H9 (cell line): ENCODE measurements at regions not wholly inside any gene's neighbourhood (a gene's known extent, or its start where the extent isn't known, plus 50 kb on each side); places are given as distances from the start of the nearest gene placed in this dataset.

ENCODE experiments used
- DNase-seq: peaks from one replicate; pipeline ENCODE4 v3.0.0-alpha.2; 2017
- H2AFZ ChIP-seq: one replicate; pipeline ENCODE4 v1.6.1; 2013; ENCODE audit warnings: mild to moderate bottlenecking, low read length, control low read depth, moderate library complexity
- H2AK5ac ChIP-seq: 2 replicates; pipeline ENCODE4 v1.6.1; 2013; ENCODE audit warnings: low read length, control low read depth, mixed read lengths; ENCODE audit not compliant: insufficient read length
- H2BK120ac ChIP-seq: one replicate; pipeline ENCODE4 v1.6.1; 2013; ENCODE audit warnings: low read depth, mild to moderate bottlenecking, low read length, control low read depth, inconsistent platforms; ENCODE audit not compliant: poor library complexity, severe bottlenecking
- H2BK12ac ChIP-seq: 2 replicates; pipeline ENCODE4 v1.6.1; 2013; ENCODE audit warnings: low read length, control low read depth, mixed read lengths, low read depth; ENCODE audit not compliant: insufficient read length
- H2BK15ac ChIP-seq: 2 replicates; pipeline ENCODE4 v1.6.1; 2013; ENCODE audit warnings: low read depth, low read length, control low read depth
- H2BK20ac ChIP-seq: one replicate; pipeline ENCODE4 v1.6.1; 2013; ENCODE audit warnings: low read depth, mild to moderate bottlenecking, low read length, control low read depth, inconsistent platforms; ENCODE audit not compliant: poor library complexity, severe bottlenecking
- H2BK5ac ChIP-seq: 2 replicates; pipeline ENCODE4 v1.6.1; 2013; ENCODE audit warnings: low read length, control low read depth, mixed read lengths; ENCODE audit not compliant: insufficient read length
- H3K14ac ChIP-seq: 2 replicates; pipeline ENCODE4 v1.6.1; 2013; ENCODE audit warnings: low read length, control low read depth; ENCODE audit not compliant: insufficient read depth
- H3K18ac ChIP-seq: 2 replicates; pipeline ENCODE4 v1.6.1; 2013; ENCODE audit warnings: low read depth, mild to moderate bottlenecking, mixed read lengths, low read length, control low read depth; ENCODE audit not compliant: insufficient read length
- H3K23ac ChIP-seq: 2 replicates; pipeline ENCODE4 v1.6.1; 2013; ENCODE audit warnings: low read length, control low read depth, mixed read lengths, low read depth; ENCODE audit not compliant: insufficient read length
- H3K23me2 ChIP-seq: 2 replicates; pipeline ENCODE4 v1.6.1; 2013; ENCODE audit warnings: low read depth, mild to moderate bottlenecking, mixed read lengths, low read length, control low read depth; ENCODE audit not compliant: insufficient read length, poor library complexity, severe bottlenecking
- H3K27ac ChIP-seq: 2 replicates; pipeline ENCODE4 v1.5.1; 2013; ENCODE audit warnings: low read length, control low read depth, mixed read lengths, low read depth; ENCODE audit not compliant: insufficient read length
- H3K27me3 ChIP-seq: 2 replicates; pipeline ENCODE4 v1.6.1; 2013; ENCODE audit warnings: low read length, control low read depth, inconsistent platforms; ENCODE audit not compliant: insufficient read depth
- H3K4ac ChIP-seq: 2 replicates; pipeline ENCODE4 v1.6.1; 2013; ENCODE audit warnings: low read depth, mild to moderate bottlenecking, control low read depth, inconsistent platforms, low read length, moderate library complexity
- H3K4me1 ChIP-seq: 2 replicates; pipeline ENCODE4 v1.6.1; 2013; ENCODE audit warnings: low read length, control low read depth, inconsistent platforms; ENCODE audit not compliant: insufficient read depth
- H3K4me2 ChIP-seq: 2 replicates; pipeline ENCODE4 v1.6.1; 2013; ENCODE audit warnings: low read length, control low read depth, mixed read lengths; ENCODE audit not compliant: insufficient read length, insufficient read depth
- H3K56ac ChIP-seq: 2 replicates; pipeline ENCODE4 v1.6.1; 2013; ENCODE audit warnings: low read depth, mild to moderate bottlenecking, mixed read lengths, low read length, control low read depth; ENCODE audit not compliant: insufficient read length
- H3K79me1 ChIP-seq: 2 replicates; pipeline ENCODE4 v1.6.1; 2013; ENCODE audit warnings: low read depth, mild to moderate bottlenecking, moderate library complexity, low read length, control low read depth, inconsistent platforms; ENCODE audit not compliant: insufficient read depth, poor library complexity, severe bottlenecking
- H3K79me2 ChIP-seq: 2 replicates; pipeline ENCODE4 v1.6.1; 2013; ENCODE audit warnings: low read length, control low read depth, inconsistent platforms; ENCODE audit not compliant: insufficient read depth
- H3K9ac ChIP-seq: 2 replicates; pipeline ENCODE4 v1.6.1; 2013; ENCODE audit warnings: low read length, control low read depth, mixed read lengths; ENCODE audit not compliant: insufficient read length; ENCODE audit errors: extremely low read depth
- H3K9me3 ChIP-seq: one replicate; pipeline ENCODE4 v1.6.1; 2013; ENCODE audit warnings: low read depth, low read length, inconsistent platforms; ENCODE audit not compliant: control insufficient read depth
- H3T11ph ChIP-seq: one replicate; pipeline ENCODE4 v1.6.1; 2013; ENCODE audit warnings: mild to moderate bottlenecking, low read length, control low read depth, inconsistent platforms
- H4K20me1 ChIP-seq: one replicate; pipeline ENCODE4 v1.6.1; 2013; ENCODE audit not compliant: control insufficient read depth, insufficient read length, insufficient read depth
- H4K5ac ChIP-seq: 2 replicates; pipeline ENCODE4 v1.6.1; 2013; ENCODE audit warnings: low read depth, mild to moderate bottlenecking, mixed read lengths, low read length, control low read depth; ENCODE audit not compliant: insufficient read length
- H4K8ac ChIP-seq: replicated peaks from 2 replicates; pipeline ENCODE4 v1.6.1; 2013; ENCODE audit warnings: low read length, control low read depth, mixed read lengths, low read depth; ENCODE audit not compliant: insufficient read length
- H4K91ac ChIP-seq: 2 replicates; pipeline ENCODE4 v1.6.1; 2013; ENCODE audit warnings: low read depth, mild to moderate bottlenecking, moderate library complexity, mixed read lengths, low read length, control low read depth; ENCODE audit not compliant: insufficient read length
- H3K27ac Mint-ChIP-seq, 3 experiments: 2 replicates in 2 of 3; 3 replicates in 1 of 3; pipeline ENCODE4 v1.8.0; 2020 to 2021; ENCODE audit warnings: mixed read lengths in 3 of 3, mild to moderate bottlenecking in 1 of 3, moderate library complexity in 1 of 3
- H3K27me3 Mint-ChIP-seq: 2 replicates; pipeline ENCODE4 v1.8.0; 2021; ENCODE audit warnings: low read depth, mild to moderate bottlenecking, moderate library complexity, mixed read lengths
- H3K36me3 Mint-ChIP-seq, 3 experiments: 2 replicates in 2 of 3; 3 replicates in 1 of 3; pipeline ENCODE4 v1.8.0; 2020 to 2021; ENCODE audit warnings: low read depth in 3 of 3, mixed read lengths in 3 of 3; ENCODE audit not compliant: insufficient read depth in 1 of 3
- H3K4me1 Mint-ChIP-seq, 2 experiments: 2 replicates each; pipeline ENCODE4 v1.8.0; 2020; ENCODE audit warnings: mixed read lengths in 2 of 2
- H3K4me3 Mint-ChIP-seq, 2 experiments: 2 replicates in 1 of 2; 3 replicates in 1 of 2; pipeline ENCODE4 v1.8.0; 2020 to 2021; ENCODE audit warnings: mild to moderate bottlenecking in 2 of 2, mixed read lengths in 2 of 2, moderate library complexity in 1 of 2
- H3K9me3 Mint-ChIP-seq, 2 experiments: 2 replicates in 1 of 2; 3 replicates in 1 of 2; pipeline ENCODE4 v1.8.0; 2020; ENCODE audit warnings: mild to moderate bottlenecking in 2 of 2, mixed read lengths in 2 of 2, moderate library complexity in 1 of 2
- CTCF ChIP-seq: fragments of 200-600 bp; sonication (generic); conservative IDR thresholded peaks from 3 replicates; pipeline ENCODE4 v1.8.0; 2021; ENCODE audit warnings: antibody characterized with exemption, mild to moderate bottlenecking
- WGBS: extraction: QIAGEN DNeasy Blood & Tissue Kit; methylation state at CpG from one replicate; pipeline ENCODE4 v1.1.7; 2013; ENCODE audit warnings: missing lambda C conversion rate, low lambda C conversion rate, mixed read lengths; ENCODE audit not compliant: insufficient read length; ENCODE audit errors: extremely low coverage; 5-methylcytosine and 5-hydroxymethylcytosine counted together

- Histone ChIP-seq H2BK120ac (no peak overlapping the region), H3K27me3 (no peaks in the 10 kb centered on the region), H3K27ac (no peak overlapping the region), H3K14ac (no peak overlapping the region), H4K5ac (no peak overlapping the region), H3K79me1 (no peaks in the 10 kb centered on the region), H2BK20ac (no peak overlapping the region), H2AFZ (no peak overlapping the region), H2AK5ac (no peak overlapping the region), H2BK5ac (no peak overlapping the region), H4K8ac (no peak overlapping the region), H4K91ac (no peak overlapping the region), H3K9ac (no peak overlapping the region), H4K20me1 (no peaks in the 10 kb centered on the region), H3K56ac (no peak overlapping the region), H3K4me2 (no peak overlapping the region), H2BK15ac (no peak overlapping the region), H3K23ac (no peak overlapping the region), H3K4me1 (no peaks in the 10 kb centered on the region), H3T11ph (no peak overlapping the region), H3K4ac (no peak overlapping the region), H3K18ac (no peak overlapping the region), H3K9me3 (no peaks in the 10 kb centered on the region), H2BK12ac (no peak overlapping the region), H3K23me2 (no peaks in the 10 kb centered on the region), H3K79me2 (no peaks in the 10 kb centered on the region)
- no peak for TF ChIP-seq CTCF
- no peak overlapping the region for H3K27ac Mint-ChIP-seq
- no peak for DNase-seq
- H3K4me3 Mint-ChIP-seq, result no peak overlapping the region
- no CpG with 5 or more reads among the region's 2 CpGs for WGBS
- H3K36me3 Mint-ChIP-seq, result no peaks in the 10 kb centered on the region
- no peaks in the 10 kb centered on the region for H3K9me3 Mint-ChIP-seq
- H3K4me1 Mint-ChIP-seq, result peaks cover 0 to 6% of the 10 kb centered on the region in 2 experiments; a peak in 1 of 4 replicates
- no peaks in the 10 kb centered on the region for H3K27me3 Mint-ChIP-seq
Measured at GRCh38 chr3:181578743-181579142, 133.0 kb upstream of the SOX2 start.
